ENCODE measurements at regions not wholly inside any gene's neighbourhood (a gene's known extent, or its start where the extent isn't known, plus 50 kb on each side); places are given as distances from the start of the nearest gene placed in this dataset.

DNA sequence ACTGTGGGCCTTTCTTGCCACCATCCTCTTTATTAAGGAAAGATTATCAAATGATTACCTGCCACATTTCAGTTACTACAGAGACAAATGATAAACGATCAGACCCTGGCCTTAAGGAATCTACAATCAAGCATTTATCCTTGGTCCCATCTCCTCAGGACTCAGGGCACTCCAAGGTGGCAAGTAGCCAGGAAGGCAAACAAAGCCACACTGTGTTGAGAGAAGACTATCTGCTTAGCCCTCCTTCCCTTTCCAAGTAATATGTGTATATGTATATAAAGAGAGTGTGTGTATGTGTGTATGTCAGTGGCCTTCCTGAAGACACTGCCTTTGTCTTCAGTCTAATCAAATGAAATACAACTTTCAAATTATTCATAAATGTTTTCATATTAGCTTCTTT is 490.1 kb upstream of the ATP11B start:
- TF ChIP-seq, protein P1, sequence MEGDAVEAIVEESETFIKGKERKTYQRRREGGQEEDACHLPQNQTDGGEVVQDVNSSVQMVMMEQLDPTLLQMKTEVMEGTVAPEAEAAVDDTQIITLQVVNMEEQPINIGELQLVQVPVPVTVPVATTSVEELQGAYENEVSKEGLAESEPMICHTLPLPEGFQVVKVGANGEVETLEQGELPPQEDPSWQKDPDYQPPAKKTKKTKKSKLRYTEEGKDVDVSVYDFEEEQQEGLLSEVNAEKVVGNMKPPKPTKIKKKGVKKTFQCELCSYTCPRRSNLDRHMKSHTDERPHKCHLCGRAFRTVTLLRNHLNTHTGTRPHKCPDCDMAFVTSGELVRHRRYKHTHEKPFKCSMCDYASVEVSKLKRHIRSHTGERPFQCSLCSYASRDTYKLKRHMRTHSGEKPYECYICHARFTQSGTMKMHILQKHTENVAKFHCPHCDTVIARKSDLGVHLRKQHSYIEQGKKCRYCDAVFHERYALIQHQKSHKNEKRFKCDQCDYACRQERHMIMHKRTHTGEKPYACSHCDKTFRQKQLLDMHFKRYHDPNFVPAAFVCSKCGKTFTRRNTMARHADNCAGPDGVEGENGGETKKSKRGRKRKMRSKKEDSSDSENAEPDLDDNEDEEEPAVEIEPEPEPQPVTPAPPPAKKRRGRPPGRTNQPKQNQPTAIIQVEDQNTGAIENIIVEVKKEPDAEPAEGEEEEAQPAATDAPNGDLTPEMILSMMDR (IDR thresholded peaks at IDR 0.05; ENCODE audit: insufficient read depth, low read depth, low read length): no peak
- no peak for TF ChIP-seq EZH2 (IDR thresholded peaks at IDR 0.05; ENCODE audit: insufficient read depth, low read length)

Data from astrocyte (in vitro differentiated cells and primary cell).